ENCODE measurements at regions not wholly inside any gene's neighbourhood (a gene's known extent, or its start where the extent isn't known, plus 50 kb on each side); places are given as distances from the start of the nearest gene placed in this dataset.

- no peak for TF ChIP-seq CTCF (IDR thresholded peaks at IDR 0.05)
- TF ChIP-seq EP300 (IDR thresholded peaks at IDR 0.05): no peak
Observed at GRCh38 chr14:58717813-58718212, 80.1 kb downstream of the DACT1 start.
